Brain microvascular endothelial cell (primary cell): ENCODE measurements at regions not wholly inside any gene's neighbourhood (a gene's known extent, or its start where the extent isn't known, plus 50 kb on each side); places are given as distances from the start of the nearest gene placed in this dataset.

Experiments
- DNase-seq: peaks from one replicate; pipeline ENCODE4 v3.0.0-alpha.2; 2020
- H3K27ac ChIP-seq: fragments of 250-450 bp; sonication (Bioruptor Pico); 2 replicates; pipeline ENCODE4 v1.5.1; 2020; ENCODE audit warnings: mild to moderate bottlenecking, moderate library complexity
- H3K27me3 ChIP-seq: fragments of 250-450 bp; sonication (Bioruptor Pico); replicated peaks from 2 replicates; pipeline ENCODE4 v1.5.1; 2020; ENCODE audit warnings: mild to moderate bottlenecking
- H3K36me3 ChIP-seq: fragments of 250-450 bp; sonication (Bioruptor Pico); replicated peaks from 2 replicates; pipeline ENCODE4 v1.5.1; 2020; ENCODE audit warnings: mild to moderate bottlenecking
- H3K4me3 ChIP-seq: 2 replicates; pipeline ENCODE4 v1.5.1; 2011; ENCODE audit warnings: low read depth, mild to moderate bottlenecking, control low read depth, low read length, moderate library complexity
- CTCF ChIP-seq: IDR thresholded peaks from 2 replicates; pipeline ENCODE4 v1.5.1; 2011; ENCODE audit warnings: low read depth, mild to moderate bottlenecking, moderate library complexity, low read length, control low read depth, inconsistent platforms; ENCODE audit errors: missing control alignments
- in situ Hi-C: cut with HindIII; loops from 2 replicates; pipeline ENCODE4 v1.10.0; 2017; ENCODE audit warnings: low sequenced_read_pairs, low pct_ligation_motif_present

- Histone ChIP-seq H3K27ac (no peak overlapping the region), H3K27me3 (no peaks in the 10 kb centered on the region), H3K4me3 (no peak overlapping the region), H3K36me3 (no peaks in the 10 kb centered on the region)
- DNase-seq: no peak
- TF ChIP-seq CTCF: no peak
- in situ Hi-C loops: no loop called here
Measured at GRCh38 chr14:46036099-46036498, 615.5 kb downstream of the RPL10L start.

GRCh38 chr14:46034305-46034704, 617.3 kb downstream of the RPL10L start:
- no peaks in the 10 kb centered on the region for H3K27me3 ChIP-seq
- in situ Hi-C loops: no loop called here
- no peak for TF ChIP-seq CTCF

GRCh38 chr14:46018846-46019420, 632.6 kb downstream of the RPL10L start:
- Histone ChIP-seq H3K27ac (no peak overlapping the region), H3K27me3 (no peaks in the 10 kb centered on the region), H3K36me3 (no peaks in the 10 kb centered on the region), H3K4me3 (no peak overlapping the region)
- DNase-seq: no peak
- TF ChIP-seq CTCF: no peak
- in situ Hi-C loops: no loop called here

More at GRCh38 chr14:46034305-46034704, 617.3 kb downstream of the RPL10L start:
- H3K36me3 ChIP-seq: no peaks in the 10 kb centered on the region
- no peak overlapping the region for H3K27ac ChIP-seq
- DNase-seq: no peak
- no peak overlapping the region for H3K4me3 ChIP-seq

DNA sequence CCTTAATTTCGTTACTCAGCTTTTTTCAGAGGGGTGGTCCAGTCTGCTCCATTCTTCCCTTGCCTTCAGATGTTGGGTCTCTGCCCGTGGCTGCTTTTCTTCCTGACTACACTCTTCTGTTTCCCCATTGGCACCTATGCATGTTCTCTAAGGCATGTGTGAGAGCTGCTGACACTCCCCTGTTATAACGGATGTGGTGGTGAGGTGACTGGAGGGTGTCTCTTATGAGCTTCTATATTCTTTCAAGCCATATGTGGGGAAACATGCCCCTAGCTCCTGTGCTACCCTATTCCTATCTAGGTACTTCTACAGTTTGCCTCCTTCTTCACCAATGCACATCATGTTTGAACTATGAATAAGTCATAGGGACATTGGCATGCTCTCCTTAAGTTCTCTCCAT, 643.2 kb downstream of the RPL10L start:
- TF ChIP-seq CTCF: no peak
- in situ Hi-C loops: no loop called here

GRCh38 chr14:45998554-45998953, 653.0 kb downstream of the RPL10L start:
- Histone ChIP-seq H3K36me3 (no peaks in the 10 kb centered on the region), H3K27ac (no peak overlapping the region), H3K27me3 (no peaks in the 10 kb centered on the region), H3K4me3 (no peak overlapping the region)
- DNase-seq: no peak
- no peak for TF ChIP-seq CTCF
- in situ Hi-C loops: no loop called here

More for the DNA sequence above, 643.2 kb downstream of the RPL10L start:
- Histone ChIP-seq H3K36me3 (no peaks in the 10 kb centered on the region), H3K4me3 (no peak overlapping the region), H3K27me3 (no peaks in the 10 kb centered on the region), H3K27ac (no peak overlapping the region)
- no peak for DNase-seq

- Histone ChIP-seq H3K27me3 (no peaks in the 10 kb centered on the region), H3K27ac (no peak overlapping the region), H3K36me3 (no peaks in the 10 kb centered on the region), H3K4me3 (no peak overlapping the region)
- peak; percentile 41 for TF ChIP-seq CTCF
- DNase-seq: no peak
- in situ Hi-C loops: no loop called here
Measured at GRCh38 chr14:45990252-45990651, 661.3 kb downstream of the RPL10L start.
